ENCODE measurements at regions not wholly inside any gene's neighbourhood (a gene's known extent, or its start where the extent isn't known, plus 50 kb on each side); places are given as distances from the start of the nearest gene placed in this dataset.

- Histone ChIP-seq H3K4ac (replicated peaks; ENCODE audit: insufficient read length, low read depth, low read length) (no peak overlapping the region), H2BK120ac (replicated peaks; ENCODE audit: low read depth, low read length) (no peak overlapping the region), H2AFZ (ENCODE audit: low read length) (no peak overlapping the region), H3K4me1 (replicated peaks in 1 of 4; ENCODE audit: control insufficient read depth in 3 of 4, insufficient read depth in 4 of 4, low read length in 3 of 4) (peaks cover 0 to 5% (median 0%) of the 10 kb centered on the region in 4 experiments; a peak in 2 of 7 replicates), H3K9me3 (ENCODE audit: insufficient read depth in 2 of 2, low read depth in 1 of 2, low read length in 1 of 2) (no peaks in the 10 kb centered on the region), H3K23me2 (ENCODE audit: low read depth, low read length) (no peaks in the 10 kb centered on the region), H3K56ac (replicated peaks; ENCODE audit: insufficient read length, low read depth, low read length) (no peak overlapping the region), H3K23ac (ENCODE audit: insufficient read length) (no peak overlapping the region), H2BK5ac (ENCODE audit: low read depth, low read length) (no peak overlapping the region), H3K14ac (ENCODE audit: insufficient read length) (no peak overlapping the region), H2BK15ac (ENCODE audit: low read length) (no peak overlapping the region), H3K79me2 (ENCODE audit: control insufficient read depth in 1 of 2, insufficient read depth in 2 of 2, low read length in 2 of 2) (no peaks in the 10 kb centered on the region), H3K18ac (ENCODE audit: extremely low read depth, low read length) (no peak overlapping the region), H3K36me3 (ENCODE audit: control insufficient read depth in 2 of 4, insufficient read depth in 4 of 4, low read length in 3 of 4) (no peaks in the 10 kb centered on the region), H4K8ac (ENCODE audit: extremely low read depth, insufficient read depth, low read length) (no peak overlapping the region), H3K27me3 (replicated peaks in 1 of 4; ENCODE audit: control insufficient read depth in 3 of 4, extremely low read depth in 1 of 4, insufficient read depth in 3 of 4, low read length in 3 of 4) (no peaks in the 10 kb centered on the region), H3K79me1 (ENCODE audit: low read depth, low read length) (no peaks in the 10 kb centered on the region), H4K20me1 (replicated peaks in 1 of 2; ENCODE audit: control insufficient read depth in 1 of 2, insufficient read depth in 2 of 2, low read length in 2 of 2) (no peaks in the 10 kb centered on the region), H3K27ac (ENCODE audit: low read depth, low read length) (no peak overlapping the region), H2BK20ac (ENCODE audit: low read length) (no peak overlapping the region), H3K9ac (replicated peaks in 1 of 4; ENCODE audit: extremely low read depth in 1 of 4, low read depth in 3 of 4, low read length in 3 of 4) (no peak overlapping the region), H2AK5ac (ENCODE audit: low read depth, low read length) (no peak overlapping the region), H2BK12ac (ENCODE audit: low read depth, low read length) (no peak overlapping the region), H3K4me3 (ENCODE audit: extremely low read depth in 1 of 4, insufficient read depth in 2 of 4, low read depth in 3 of 4, low read length in 4 of 4) (no peak overlapping the region), H4K5ac (ENCODE audit: insufficient read length, low read depth, low read length) (no peak overlapping the region), H3K4me2 (ENCODE audit: insufficient read depth in 1 of 2, low read depth in 2 of 2, low read length in 2 of 2) (no peak overlapping the region), H4K91ac (replicated peaks; ENCODE audit: insufficient read length, low read length) (no peak overlapping the region)
- ChIA-PET POLR2A (ENCODE audit: partially characterized antibody) (no interaction called here), CTCF (ENCODE audit: partially characterized antibody) (no interaction called here)
- FAIRE-seq (no peak), DNase-seq (ENCODE audit: low read depth in 1 of 2, low spot score in 2 of 2) (no peak)
- WGBS, 2 experiments (ENCODE audit: extremely low coverage in 1 of 2, insufficient coverage in 1 of 2, insufficient read length in 1 of 2, insufficient replicate concordance in 2 of 2, low coverage in 1 of 2, low lambda C conversion rate in 2 of 2, missing lambda C conversion rate in 1 of 2), result 83% methylated on average over 2 of the region's 2 CpGs; no CpG with 5 or more reads in 1 of the 2 experiments
- no peak for TF ChIP-seq CTBP2 (IDR thresholded peaks at IDR 0.05; ENCODE audit: borderline replicate concordance, insufficient read depth, insufficient read length, low read length)
Measured at GRCh38 chr7:86454753-86455152, 189.0 kb upstream of the GRM3 start.

Data from H1 (cell line).